H1 (cell line): ENCODE measurements at regions not wholly inside any gene's neighbourhood (a gene's known extent, or its start where the extent isn't known, plus 50 kb on each side); places are given as distances from the start of the nearest gene placed in this dataset.

ENCODE experiments used
- CTCF ChIA-PET: fragments of 300-600 bp; sonication (Branson Sonifier 250); formaldehyde crosslinking; loops from one replicate; lab custom pipeline; 2021; ENCODE audit not compliant: partially characterized antibody; lab: Charles Lee
- POLR2A ChIA-PET: fragments of 300-600 bp; sonication (Branson Sonifier 250); formaldehyde crosslinking; loops from one replicate; lab custom pipeline; 2021; ENCODE audit warnings: inconsistent platforms; ENCODE audit not compliant: partially characterized antibody; lab: Charles Lee
- DNase-seq, 2 experiments: peaks; one replicate each; pipeline versions ENCODE4 v3.0.0 to v3.0.0-alpha.2; 2010 to 2022; ENCODE audit warnings: low spot score in 2 of 2, low read depth in 1 of 2, mixed read lengths in 1 of 2
- FAIRE-seq: peaks from 2 replicates; lab custom pipeline; 2011; peaks lifted over from hg19 to GRCh38; lab: Jason Lieb, UNC
- H2AFZ ChIP-seq: 2 replicates; pipeline ENCODE4 v1.8.1; 2012; ENCODE audit warnings: low read length, inconsistent platforms
- H2AK5ac ChIP-seq: 2 replicates; pipeline ENCODE4 v1.6.1; 2013; ENCODE audit warnings: low read depth, low read length
- H2BK120ac ChIP-seq: replicated peaks from 2 replicates; pipeline ENCODE3; 2013; ENCODE audit warnings: low read depth, low read length, inconsistent platforms
- H2BK12ac ChIP-seq: 2 replicates; pipeline ENCODE4 v1.6.1; 2013; ENCODE audit warnings: low read depth, low read length
- H2BK15ac ChIP-seq: 2 replicates; pipeline ENCODE4 v1.6.1; 2013; ENCODE audit warnings: low read length
- H2BK20ac ChIP-seq: 2 replicates; pipeline ENCODE4 v1.6.1; 2013; ENCODE audit warnings: low read length
- H2BK5ac ChIP-seq: 2 replicates; pipeline ENCODE4 v1.6.1; 2013; ENCODE audit warnings: low read depth, low read length
- H3K14ac ChIP-seq: 2 replicates; pipeline ENCODE4 v1.6.1; 2013; ENCODE audit warnings: inconsistent platforms; ENCODE audit not compliant: insufficient read length
- H3K18ac ChIP-seq: 2 replicates; pipeline ENCODE4 v1.6.1; 2013; ENCODE audit warnings: low read length; ENCODE audit errors: extremely low read depth
- H3K23ac ChIP-seq: 2 replicates; pipeline ENCODE4 v1.6.1; 2013; ENCODE audit warnings: inconsistent platforms; ENCODE audit not compliant: insufficient read length
- H3K23me2 ChIP-seq: 2 replicates; pipeline ENCODE4 v1.6.1; 2013; ENCODE audit warnings: low read depth, low read length
- H3K27ac ChIP-seq: 2 replicates; pipeline ENCODE4 v1.6.1; 2011; ENCODE audit warnings: low read depth, low read length, inconsistent platforms
- H3K27me3 ChIP-seq, 4 experiments: replicated peaks in 1 of 4; 1 replicate in 1 of 4; 2 replicates in 3 of 4; pipeline versions ENCODE4 v1.6.1 to v1.8.1; 2011 to 2013; ENCODE audit warnings: low read length in 3 of 4, mild to moderate bottlenecking in 3 of 4, inconsistent platforms in 2 of 4, mixed read lengths in 2 of 4, moderate library complexity in 1 of 4; ENCODE audit not compliant: control insufficient read depth in 3 of 4, insufficient read depth in 3 of 4; ENCODE audit errors: extremely low read depth in 1 of 4
- H3K36me3 ChIP-seq, 4 experiments: 2 replicates each; pipeline versions ENCODE4 v1.6.1 to v1.8.1; 2011 to 2013; ENCODE audit warnings: mild to moderate bottlenecking in 4 of 4, low read length in 3 of 4, moderate library complexity in 2 of 4, control low read depth in 1 of 4, inconsistent platforms in 1 of 4; ENCODE audit not compliant: insufficient read depth in 4 of 4, control insufficient read depth in 2 of 4
- H3K4ac ChIP-seq: replicated peaks from 2 replicates; pipeline ENCODE3; 2013; ENCODE audit warnings: low read length, low read depth, mixed read lengths, inconsistent platforms; ENCODE audit not compliant: insufficient read length
- H3K4me1 ChIP-seq, 4 experiments: replicated peaks in 1 of 4; 1 replicate in 1 of 4; 2 replicates in 3 of 4; pipeline versions ENCODE4 v1.6.1 to v1.8.1; 2011 to 2013; ENCODE audit warnings: low read length in 3 of 4, inconsistent platforms in 2 of 4, mixed read lengths in 1 of 4; ENCODE audit not compliant: insufficient read depth in 4 of 4, control insufficient read depth in 3 of 4
- H3K4me2 ChIP-seq, 2 experiments: 2 replicates each; pipeline versions ENCODE4 v1.6.1 to v1.8.1; 2011 to 2013; ENCODE audit warnings: low read depth in 2 of 2, low read length in 2 of 2, control low read depth in 1 of 2, inconsistent platforms in 1 of 2, mild to moderate bottlenecking in 1 of 2; ENCODE audit not compliant: insufficient read depth in 1 of 2
- H3K4me3 ChIP-seq, 4 experiments: fragments of 200-600, 300-600 bp in 1 of 4; sonication (generic), shearing (Covaris generic), sonication (Bioruptor Twin) in 1 of 4; 2 replicates each; pipeline versions ENCODE4 v1.5.1 to v1.8.1; 2011 to 2016; ENCODE audit warnings: low read length in 4 of 4, low read depth in 3 of 4, control low read depth in 2 of 4, inconsistent platforms in 2 of 4, mild to moderate bottlenecking in 2 of 4, mixed read lengths in 1 of 4, moderate library complexity in 1 of 4; ENCODE audit not compliant: insufficient read depth in 2 of 4; ENCODE audit errors: extremely low read depth in 1 of 4
- H3K56ac ChIP-seq: replicated peaks from 2 replicates; pipeline ENCODE3; 2013; ENCODE audit warnings: low read depth, mild to moderate bottlenecking, mixed read lengths, low read length, inconsistent platforms; ENCODE audit not compliant: insufficient read length
- H3K79me1 ChIP-seq: 2 replicates; pipeline ENCODE4 v1.6.1; 2013; ENCODE audit warnings: low read depth, low read length, control low read depth
- H3K79me2 ChIP-seq, 2 experiments: 2 replicates each; pipeline versions ENCODE4 v1.6.1 to v1.8.1; 2012 to 2013; ENCODE audit warnings: low read length in 2 of 2, mild to moderate bottlenecking in 2 of 2, inconsistent platforms in 1 of 2; ENCODE audit not compliant: insufficient read depth in 2 of 2, control insufficient read depth in 1 of 2
- H3K9ac ChIP-seq, 4 experiments: replicated peaks in 1 of 4; 1 replicate in 1 of 4; 2 replicates in 3 of 4; pipeline versions ENCODE4 v1.6.1 to v1.8.1; 2011 to 2013; ENCODE audit warnings: low read depth in 3 of 4, low read length in 3 of 4, control low read depth in 2 of 4, mild to moderate bottlenecking in 2 of 4, moderate library complexity in 2 of 4, inconsistent platforms in 1 of 4; ENCODE audit errors: extremely low read depth in 1 of 4
- H3K9me3 ChIP-seq, 2 experiments: 2 replicates each; pipeline versions ENCODE4 v1.6.1 to v1.8.1; 2012 to 2013; ENCODE audit warnings: mild to moderate bottlenecking in 2 of 2, moderate library complexity in 2 of 2, control low read depth in 1 of 2, inconsistent platforms in 1 of 2, low read depth in 1 of 2, low read length in 1 of 2, mixed read lengths in 1 of 2; ENCODE audit not compliant: insufficient read depth in 2 of 2
- H4K20me1 ChIP-seq, 2 experiments: replicated peaks in 1 of 2; 2 replicates each; pipeline versions ENCODE3 to v1.8.1; 2011 to 2013; ENCODE audit warnings: inconsistent platforms in 2 of 2, low read length in 2 of 2, mild to moderate bottlenecking in 1 of 2; ENCODE audit not compliant: insufficient read depth in 2 of 2, control insufficient read depth in 1 of 2
- H4K5ac ChIP-seq: 2 replicates; pipeline ENCODE4 v1.6.1; 2013; ENCODE audit warnings: low read length, low read depth, mixed read lengths, inconsistent platforms; ENCODE audit not compliant: insufficient read length
- H4K8ac ChIP-seq: 2 replicates; pipeline ENCODE4 v1.8.0; 2013; ENCODE audit warnings: mild to moderate bottlenecking, moderate library complexity, low read length, inconsistent platforms; ENCODE audit not compliant: insufficient read depth; ENCODE audit errors: extremely low read depth
- H4K91ac ChIP-seq: replicated peaks from 2 replicates; pipeline ENCODE3; 2013; ENCODE audit warnings: low read length, mixed read lengths, inconsistent platforms; ENCODE audit not compliant: insufficient read length
- CHD2 ChIP-seq: IDR thresholded peaks from 2 replicates; pipeline ENCODE4 v1.6.1; 2012; ENCODE audit warnings: low read length, improper control_type of control experiment
- RAD21 ChIP-seq, 2 experiments: IDR thresholded peaks in 1 of 2; conservative IDR thresholded peaks in 1 of 2; 2 replicates each; pipeline ENCODE4 v1.6.1; 2011; ENCODE audit warnings: low read depth in 2 of 2, low read length in 2 of 2, improper control_type of control experiment in 1 of 2, inconsistent platforms in 1 of 2, mild to moderate bottlenecking in 1 of 2, moderate library complexity in 1 of 2
- SIN3A ChIP-seq, 2 experiments: IDR thresholded peaks in 1 of 2; conservative IDR thresholded peaks in 1 of 2; 2 replicates each; pipeline ENCODE4 v1.6.1; 2011 to 2012; ENCODE audit warnings: low read length in 2 of 2, improper control_type of control experiment in 1 of 2, low read depth in 1 of 2, mild to moderate bottlenecking in 1 of 2
- WGBS, 2 experiments: shearing (Covaris generic) in 1 of 2; methylation state at CpG; one replicate each; pipeline versions ENCODE4 v1.1.6 to v1.1.7; 2013 to 2015; ENCODE audit warnings: low lambda C conversion rate in 2 of 2, mixed read lengths in 2 of 2, inconsistent platforms in 1 of 2, low coverage in 1 of 2, missing lambda C conversion rate in 1 of 2; ENCODE audit not compliant: insufficient replicate concordance in 2 of 2, insufficient coverage in 1 of 2, insufficient read length in 1 of 2; ENCODE audit errors: extremely low coverage in 1 of 2, missing lambda C conversion rate in 1 of 2; 5-methylcytosine and 5-hydroxymethylcytosine counted together
- TF ChIP-seq, protein P1 (sequence below): IDR thresholded peaks from 2 replicates; pipeline ENCODE4 v1.6.1; 2011; ENCODE audit warnings: low read length, improper control_type of control experiment

DNA sequence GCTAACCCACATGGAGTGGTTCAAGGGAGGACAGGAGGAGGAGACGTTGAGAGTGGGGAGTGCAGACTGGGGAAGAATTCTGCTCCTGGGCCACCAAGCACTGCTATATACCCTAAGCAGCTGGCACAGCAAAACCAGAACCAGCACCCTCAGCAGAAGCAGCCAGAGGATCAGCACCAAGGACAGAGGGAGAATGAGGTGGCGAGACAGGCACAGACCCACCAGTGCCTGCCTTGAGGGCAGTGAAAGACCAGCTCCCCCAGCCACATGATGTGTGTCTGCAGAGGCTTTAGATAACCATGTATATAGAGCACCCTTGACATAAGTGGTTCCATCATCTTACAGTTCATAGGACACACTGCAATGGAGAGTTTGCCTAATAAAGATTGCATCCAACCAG, 319.0 kb downstream of the GABRB3 start:
- Histone ChIP-seq H2BK12ac (no peak overlapping the region), H4K8ac (no peak overlapping the region), H2BK20ac (no peak overlapping the region), H2AK5ac (no peak overlapping the region), H4K91ac (no peak overlapping the region), H2AFZ (no peak overlapping the region), H2BK120ac (no peak overlapping the region), H3K23me2 (no peaks in the 10 kb centered on the region), H3K4me3 (no peak overlapping the region), H3K18ac (no peak overlapping the region), H3K4ac (no peak overlapping the region), H3K9ac (no peak overlapping the region), H3K79me2 (no peaks in the 10 kb centered on the region), H3K23ac (no peak overlapping the region), H2BK5ac (no peak overlapping the region), H3K14ac (no peak overlapping the region), H3K27ac (no peak overlapping the region), H3K36me3 (0 out of 8 replicates have a peak, but pooled peaks cover 0 to 4% (median 0%) of the 10 kb centered on the region in 4 experiments), H3K27me3 (no peaks in the 10 kb centered on the region)
- DNase-seq = no peak
- no peak for FAIRE-seq
- ChIA-PET CTCF (interaction anchor here (0.5 to 1.2 kb wide), 3 partner anchors 66 to 411 kb away, joined by 3 to 4 read pairs (median 3); no protein-coding TSS in a partner anchor), POLR2A (no interaction called here)
- TF ChIP-seq CHD2 (no peak), SIN3A (conservative IDR thresholded peaks at IDR 0.05 in 1 of 2, IDR thresholded peaks at IDR 0.05 in 1 of 2; ENCODE audit: low read depth in 1 of 2, low read length in 2 of 2) (0 out of 4 replicates have a peak, but pooled peaks of 1 of the 2 experiments have one; percentile 42), RAD21 (IDR thresholded peaks at IDR 0.05 in 1 of 2, conservative IDR thresholded peaks at IDR 0.05 in 1 of 2; ENCODE audit: low read depth in 2 of 2, low read length in 2 of 2) (peak in 1 of 2 experiments; percentile 9; a peak in 1 of 4 replicates)
- TF ChIP-seq, protein P1, sequence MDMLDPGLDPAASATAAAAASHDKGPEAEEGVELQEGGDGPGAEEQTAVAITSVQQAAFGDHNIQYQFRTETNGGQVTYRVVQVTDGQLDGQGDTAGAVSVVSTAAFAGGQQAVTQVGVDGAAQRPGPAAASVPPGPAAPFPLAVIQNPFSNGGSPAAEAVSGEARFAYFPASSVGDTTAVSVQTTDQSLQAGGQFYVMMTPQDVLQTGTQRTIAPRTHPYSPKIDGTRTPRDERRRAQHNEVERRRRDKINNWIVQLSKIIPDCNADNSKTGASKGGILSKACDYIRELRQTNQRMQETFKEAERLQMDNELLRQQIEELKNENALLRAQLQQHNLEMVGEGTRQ = no peak
- TF ChIP-seq, all 59 proteins: peak for 2
- Histone ChIP-seq H3K9me3 (peaks cover 8 to 12% of the 10 kb centered on the region in 2 experiments; a peak in 3 of 4 replicates), H4K20me1 (no peaks in the 10 kb centered on the region), H3K56ac (no peak overlapping the region), H3K79me1 (no peaks in the 10 kb centered on the region), H3K4me1 (no peaks in the 10 kb centered on the region), H4K5ac (no peak overlapping the region), H3K4me2 (no peak overlapping the region), H2BK15ac (no peak overlapping the region)
- WGBS, 2 experiments = 100% methylated on average over 2 of the region's 2 CpGs; no CpG with 5 or more reads in 1 of the 2 experiments
